B cell (primary cell): ENCODE measurements at regions not wholly inside any gene's neighbourhood (a gene's known extent, or its start where the extent isn't known, plus 50 kb on each side); places are given as distances from the start of the nearest gene placed in this dataset.

ENCODE experiments used
- EZH2 ChIP-seq: IDR thresholded peaks from 2 replicates; pipeline ENCODE4 v1.6.1; 2012; ENCODE audit warnings: borderline replicate concordance, low read depth, mild to moderate bottlenecking, moderate library complexity, low read length; ENCODE audit not compliant: insufficient read depth, poor library complexity, severe bottlenecking
- TF ChIP-seq, protein P1 (sequence below): fragments of 200-600 bp; IDR thresholded peaks from one replicate; pipeline ENCODE4 v1.8.0; 2022; ENCODE audit warnings: antibody characterized with exemption, mild to moderate bottlenecking

DNA sequence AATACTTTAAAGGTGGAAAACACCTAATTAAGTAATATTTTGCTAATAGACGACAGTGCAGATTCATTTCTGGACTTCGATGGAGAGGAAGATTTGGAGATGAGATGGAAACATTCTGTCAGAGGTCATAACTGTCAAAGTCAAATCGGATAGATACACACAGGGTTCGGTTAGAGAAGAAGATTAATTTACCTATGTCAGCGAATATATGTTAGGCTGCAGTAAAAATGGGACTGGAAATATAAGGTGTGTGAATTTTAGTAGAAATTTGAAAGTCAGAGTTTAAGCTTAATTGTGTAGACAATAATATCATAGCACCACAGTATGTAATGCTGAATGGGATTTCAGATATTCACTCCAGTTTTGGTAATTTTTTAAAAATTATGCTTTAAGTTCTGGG, 1020.3 kb upstream of the ACO1 start:
- TF ChIP-seq, protein P1, sequence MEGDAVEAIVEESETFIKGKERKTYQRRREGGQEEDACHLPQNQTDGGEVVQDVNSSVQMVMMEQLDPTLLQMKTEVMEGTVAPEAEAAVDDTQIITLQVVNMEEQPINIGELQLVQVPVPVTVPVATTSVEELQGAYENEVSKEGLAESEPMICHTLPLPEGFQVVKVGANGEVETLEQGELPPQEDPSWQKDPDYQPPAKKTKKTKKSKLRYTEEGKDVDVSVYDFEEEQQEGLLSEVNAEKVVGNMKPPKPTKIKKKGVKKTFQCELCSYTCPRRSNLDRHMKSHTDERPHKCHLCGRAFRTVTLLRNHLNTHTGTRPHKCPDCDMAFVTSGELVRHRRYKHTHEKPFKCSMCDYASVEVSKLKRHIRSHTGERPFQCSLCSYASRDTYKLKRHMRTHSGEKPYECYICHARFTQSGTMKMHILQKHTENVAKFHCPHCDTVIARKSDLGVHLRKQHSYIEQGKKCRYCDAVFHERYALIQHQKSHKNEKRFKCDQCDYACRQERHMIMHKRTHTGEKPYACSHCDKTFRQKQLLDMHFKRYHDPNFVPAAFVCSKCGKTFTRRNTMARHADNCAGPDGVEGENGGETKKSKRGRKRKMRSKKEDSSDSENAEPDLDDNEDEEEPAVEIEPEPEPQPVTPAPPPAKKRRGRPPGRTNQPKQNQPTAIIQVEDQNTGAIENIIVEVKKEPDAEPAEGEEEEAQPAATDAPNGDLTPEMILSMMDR = no peak
- TF ChIP-seq EZH2 = no peak
